ENCODE measurements at regions not wholly inside any gene's neighbourhood (a gene's known extent, or its start where the extent isn't known, plus 50 kb on each side); places are given as distances from the start of the nearest gene placed in this dataset.

- TF ChIP-seq CTCF (optimal IDR thresholded peaks at IDR 0.05 in 1 of 3, IDR thresholded peaks at IDR 0.05 in 1 of 3, conservative IDR thresholded peaks at IDR 0.05 in 1 of 3; ENCODE audit: extremely low read depth in 1 of 3, insufficient read depth in 2 of 3, low read length in 3 of 3) (no peak), EZH2 (IDR thresholded peaks at IDR 0.05; ENCODE audit: low read length) (no peak)
These were observed 932.5 kb downstream of the GATA3 start for GRCh38 chr10:8986975-8987374.
